ENCODE measurements at regions not wholly inside any gene's neighbourhood (a gene's known extent, or its start where the extent isn't known, plus 50 kb on each side); places are given as distances from the start of the nearest gene placed in this dataset.

DNA sequence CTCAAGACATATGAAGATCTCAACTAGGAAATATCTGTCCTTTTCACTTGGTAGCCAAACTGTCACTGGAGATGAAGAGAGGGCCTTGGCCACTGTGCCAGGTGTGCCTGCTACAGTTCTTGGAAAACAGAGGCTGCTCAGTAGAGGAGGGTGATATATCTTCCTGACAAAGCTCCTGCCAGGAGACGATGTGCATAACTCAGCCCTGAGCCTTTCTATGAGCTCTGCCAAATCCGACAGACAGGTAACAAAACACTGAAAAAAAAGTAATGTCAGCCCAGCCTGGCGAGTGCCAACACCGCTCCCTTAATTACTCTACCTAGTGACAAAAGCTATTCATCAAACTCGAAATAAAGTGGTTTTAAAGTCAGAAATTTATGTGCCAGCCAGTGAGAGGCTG is 123.2 kb downstream of the MFSD1 start:
- TF ChIP-seq CTCF (IDR thresholded peaks at IDR 0.05; ENCODE audit: poor library complexity, severe bottlenecking) (no peak), RAD21 (conservative IDR thresholded peaks at IDR 0.05) (no peak), EZH2 (IDR thresholded peaks at IDR 0.05; ENCODE audit: borderline replicate concordance, insufficient read depth, low read length, poor library complexity, severe bottlenecking) (no peak), REST (IDR thresholded peaks at IDR 0.05; ENCODE audit: borderline replicate concordance) (no peak), POLR2AphosphoS5 (IDR thresholded peaks at IDR 0.05) (no peak), SMC3 (conservative IDR thresholded peaks at IDR 0.05; ENCODE audit: poor library complexity) (no peak), EP300 (conservative IDR thresholded peaks at IDR 0.05; ENCODE audit: poor library complexity, severe bottlenecking) (no peak), TAF1 (IDR thresholded peaks at IDR 0.05; ENCODE audit: low read depth) (no peak)

Measured in neural cell (in vitro differentiated cells).